ENCODE measurements at regions not wholly inside any gene's neighbourhood (a gene's known extent, or its start where the extent isn't known, plus 50 kb on each side); places are given as distances from the start of the nearest gene placed in this dataset.

DNA sequence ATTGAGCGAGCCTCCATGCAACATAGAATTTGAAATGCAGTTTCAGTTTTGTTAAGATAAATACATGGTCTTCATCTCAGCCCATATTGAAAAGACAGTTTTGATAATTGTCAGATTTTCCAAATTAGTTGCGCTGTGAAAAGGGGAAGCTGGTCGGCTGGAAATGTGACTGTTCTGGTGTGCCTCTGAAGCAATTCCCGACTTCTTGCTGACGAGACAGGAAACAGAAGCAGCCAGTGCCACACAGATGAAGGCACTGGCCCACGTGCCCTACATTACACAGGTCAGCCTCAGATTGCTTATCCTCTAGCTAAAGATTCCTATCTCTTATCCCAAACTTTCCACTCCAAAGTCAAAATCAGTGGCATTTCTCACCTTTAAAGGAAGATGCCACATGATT lies 214.1 kb upstream of the TLE4 start:
- TF ChIP-seq EP300 (IDR thresholded peaks at IDR 0.05): no peak
- TF ChIP-seq, protein P1, sequence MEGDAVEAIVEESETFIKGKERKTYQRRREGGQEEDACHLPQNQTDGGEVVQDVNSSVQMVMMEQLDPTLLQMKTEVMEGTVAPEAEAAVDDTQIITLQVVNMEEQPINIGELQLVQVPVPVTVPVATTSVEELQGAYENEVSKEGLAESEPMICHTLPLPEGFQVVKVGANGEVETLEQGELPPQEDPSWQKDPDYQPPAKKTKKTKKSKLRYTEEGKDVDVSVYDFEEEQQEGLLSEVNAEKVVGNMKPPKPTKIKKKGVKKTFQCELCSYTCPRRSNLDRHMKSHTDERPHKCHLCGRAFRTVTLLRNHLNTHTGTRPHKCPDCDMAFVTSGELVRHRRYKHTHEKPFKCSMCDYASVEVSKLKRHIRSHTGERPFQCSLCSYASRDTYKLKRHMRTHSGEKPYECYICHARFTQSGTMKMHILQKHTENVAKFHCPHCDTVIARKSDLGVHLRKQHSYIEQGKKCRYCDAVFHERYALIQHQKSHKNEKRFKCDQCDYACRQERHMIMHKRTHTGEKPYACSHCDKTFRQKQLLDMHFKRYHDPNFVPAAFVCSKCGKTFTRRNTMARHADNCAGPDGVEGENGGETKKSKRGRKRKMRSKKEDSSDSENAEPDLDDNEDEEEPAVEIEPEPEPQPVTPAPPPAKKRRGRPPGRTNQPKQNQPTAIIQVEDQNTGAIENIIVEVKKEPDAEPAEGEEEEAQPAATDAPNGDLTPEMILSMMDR (IDR thresholded peaks at IDR 0.05): no peak

Data from ovary (tissue), 3 donors.